DMS53 treated with DMSO at 0.1 percent for 48 hours (cell line): ENCODE measurements at regions not wholly inside any gene's neighbourhood (a gene's known extent, or its start where the extent isn't known, plus 50 kb on each side); places are given as distances from the start of the nearest gene placed in this dataset.
"Not testable (repeated sequence)": the region's sequence is repeated elsewhere in the genome, so short reads cannot be mapped to it uniquely, and the experiment has no call there.

Experiments used
- DNase-seq: peaks from one replicate; lab custom pipeline; 2025; ENCODE audit not compliant: unreplicated experiment; lab: John Stamatoyannopoulos, UW

GRCh38 chr22:47423861-47424820 lies 661.7 kb downstream of the TBC1D22A start:
- DNase-seq, result no peak

GRCh38 chr22:47423266-47423665 lies 660.8 kb downstream of the TBC1D22A start:
- no peak for DNase-seq

GRCh38 chr22:47422736-47423135 lies 660.3 kb downstream of the TBC1D22A start:
- DNase-seq, result no peak

GRCh38 chr22:47421846-47422245 lies 659.4 kb downstream of the TBC1D22A start:
- no peak for DNase-seq

GRCh38 chr22:47420211-47420610 lies 657.8 kb downstream of the TBC1D22A start:
- no peak for DNase-seq

- no peak for DNase-seq
Observed at GRCh38 chr22:47419239-47419638, 656.8 kb downstream of the TBC1D22A start.

- no peak for DNase-seq
Observed at GRCh38 chr22:47417699-47418098, 655.2 kb downstream of the TBC1D22A start.

GRCh38 chr22:47411006-47411405 lies 648.6 kb downstream of the TBC1D22A start:
- DNase-seq, result no peak

GRCh38 chr22:47409539-47410275 lies 647.3 kb downstream of the TBC1D22A start:
- DNase-seq, result no peak

GRCh38 chr22:47408409-47408808 lies 646.0 kb downstream of the TBC1D22A start:
- no peak for DNase-seq

GRCh38 chr22:47407461-47408025 lies 645.1 kb downstream of the TBC1D22A start:
- DNase-seq, result no peak

GRCh38 chr22:47406896-47407295 lies 644.4 kb downstream of the TBC1D22A start:
- no peak for DNase-seq

- no peak for DNase-seq
Observed at GRCh38 chr22:47406180-47406834, 643.9 kb downstream of the TBC1D22A start.

GRCh38 chr22:47405222-47405621 lies 642.8 kb downstream of the TBC1D22A start:
- DNase-seq, result not testable (repeated sequence)

- DNase-seq, result no peak
Observed at GRCh38 chr22:47402876-47403525, 640.6 kb downstream of the TBC1D22A start.

- no peak for DNase-seq
Observed at GRCh38 chr22:47401976-47402770, 639.7 kb downstream of the TBC1D22A start.

GRCh38 chr22:47401592-47401898 lies 639.1 kb downstream of the TBC1D22A start:
- no peak for DNase-seq

- no peak for DNase-seq
Observed at GRCh38 chr22:47400701-47401591, 638.5 kb downstream of the TBC1D22A start.

- DNase-seq, result not testable (repeated sequence)
Observed at GRCh38 chr22:47400131-47400530, 637.7 kb downstream of the TBC1D22A start.
